T-helper 1 cell treated with Interleukin-12 subunit alpha and Interleukin-12 subunit beta and Interleukin-4 antibody, amounts not matched to agents 30 ng/mL and 1 ng/mL, for 36 hours (primary cell): ENCODE measurements at regions not wholly inside any gene's neighbourhood (a gene's known extent, or its start where the extent isn't known, plus 50 kb on each side); places are given as distances from the start of the nearest gene placed in this dataset.

Source experiments
- intact Hi-C: fragments of 100-400 bp; cut with micrococcal nuclease; formaldehyde crosslinking; loops from one replicate; pipeline ENCODE4 v1.15.1; 2024

DNA sequence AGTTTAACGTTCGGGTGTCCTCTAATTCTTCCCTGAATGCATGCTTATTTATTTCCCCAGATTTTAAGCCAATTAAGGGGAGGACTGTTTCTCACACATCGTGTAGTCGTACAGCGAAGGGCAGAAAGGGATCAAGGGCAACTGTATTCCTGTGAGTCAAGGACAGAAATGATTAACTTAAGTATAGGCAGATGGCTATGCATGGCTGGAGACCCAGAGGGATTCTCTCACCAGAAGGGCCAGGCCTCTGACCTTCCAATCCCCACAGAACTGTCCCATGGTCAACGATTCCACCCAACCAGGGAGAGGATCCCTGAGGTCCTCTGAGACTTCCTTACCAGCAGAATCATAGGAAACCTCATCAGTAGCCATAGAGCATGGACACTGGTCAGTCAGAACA lies 161.8 kb upstream of the MAP1B start:
- intact Hi-C loops: no loop called here

DNA sequence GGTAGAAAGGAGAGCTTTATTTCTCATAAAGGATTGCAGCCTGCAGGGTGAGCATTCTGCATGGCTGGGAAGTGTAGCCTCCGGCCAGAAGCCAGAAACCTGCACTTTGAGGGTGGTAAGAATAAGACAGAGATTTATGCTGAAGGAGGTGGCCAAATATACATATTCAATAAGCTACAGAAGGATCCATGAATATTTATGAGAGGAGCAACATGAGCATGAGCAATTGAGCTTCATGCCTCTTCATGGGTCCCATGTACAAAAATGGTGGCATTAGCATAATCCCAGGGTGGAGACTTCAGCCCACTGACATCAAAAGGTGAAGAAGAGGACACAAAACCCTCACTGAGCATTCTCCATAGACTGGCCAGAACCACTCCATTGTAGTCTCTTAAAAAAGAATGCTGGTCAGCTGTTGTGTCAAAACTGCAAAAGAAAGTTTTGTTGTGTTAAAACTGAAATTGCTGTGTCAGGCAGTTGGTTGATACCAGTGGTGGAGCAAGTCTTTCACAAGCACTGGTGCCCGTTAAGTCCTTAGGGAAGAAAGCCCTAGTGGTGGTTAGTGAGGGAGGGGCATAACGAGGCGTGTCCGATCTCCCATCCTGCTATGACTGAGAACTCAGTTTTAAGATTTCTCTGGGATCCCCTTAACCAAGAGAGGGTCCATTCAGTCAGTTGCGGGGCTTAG lies 160.8 kb upstream of the MAP1B start:
- intact Hi-C loops: no loop called here

DNA sequence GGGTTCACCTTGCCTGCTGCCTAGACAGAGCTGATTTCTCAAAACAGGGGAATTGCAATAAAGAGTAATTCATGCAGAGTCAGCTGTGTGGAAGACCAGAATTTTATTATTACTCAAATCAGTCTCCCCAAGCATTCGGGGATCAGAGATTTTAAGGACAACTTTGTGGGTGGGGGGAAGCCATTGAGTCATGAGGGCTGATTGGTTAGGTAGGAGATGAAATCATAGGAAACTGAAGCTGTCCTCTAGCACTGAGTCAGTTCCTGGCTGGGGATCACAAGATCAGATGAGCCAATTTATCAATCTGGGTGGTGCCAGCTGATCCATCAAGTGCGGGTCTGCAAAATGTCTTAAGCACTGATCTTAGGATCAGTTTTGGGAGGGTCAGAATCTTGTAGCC lies 159.1 kb upstream of the MAP1B start:
- intact Hi-C loops: no loop called here

DNA sequence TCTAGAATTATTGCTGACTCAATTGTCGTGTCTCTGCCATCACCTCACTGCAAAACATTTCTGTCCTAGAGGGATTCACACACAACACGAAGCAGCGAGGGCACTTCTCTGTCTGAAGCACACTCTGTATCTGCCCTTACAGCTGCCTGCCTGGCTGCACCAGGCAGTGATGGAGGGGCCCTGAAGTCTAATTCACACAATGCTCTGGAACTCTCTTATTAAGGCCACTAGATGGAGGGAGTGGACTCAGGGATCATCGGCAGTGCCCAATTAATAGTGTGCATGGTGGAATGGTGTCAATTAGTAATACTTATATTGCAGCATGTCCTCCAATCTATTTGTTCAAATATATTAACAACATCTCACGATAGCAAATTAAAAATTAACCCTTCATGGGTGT lies 157.5 kb upstream of the MAP1B start:
- intact Hi-C loops: no loop called here

DNA sequence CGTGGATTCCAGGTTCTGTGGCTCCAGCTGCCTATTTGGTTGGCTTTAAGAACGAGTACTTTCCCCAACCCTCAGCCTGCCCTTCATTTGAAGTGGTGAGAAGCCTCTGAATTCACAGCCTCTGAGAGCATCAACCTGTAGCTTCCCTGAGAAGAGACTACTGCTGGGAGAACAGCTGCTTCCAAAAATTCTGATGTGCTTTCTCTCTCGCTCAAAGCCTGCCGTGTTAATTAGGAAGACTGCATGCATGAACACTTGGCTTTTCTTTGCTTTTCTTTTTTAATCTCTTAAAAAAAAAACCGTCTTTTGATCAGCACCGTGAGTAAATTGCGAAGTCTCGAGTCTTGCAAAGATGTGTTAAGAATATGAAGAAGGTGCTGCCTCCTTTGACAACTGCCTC lies 153.4 kb upstream of the MAP1B start:
- intact Hi-C loops: no loop called here

DNA sequence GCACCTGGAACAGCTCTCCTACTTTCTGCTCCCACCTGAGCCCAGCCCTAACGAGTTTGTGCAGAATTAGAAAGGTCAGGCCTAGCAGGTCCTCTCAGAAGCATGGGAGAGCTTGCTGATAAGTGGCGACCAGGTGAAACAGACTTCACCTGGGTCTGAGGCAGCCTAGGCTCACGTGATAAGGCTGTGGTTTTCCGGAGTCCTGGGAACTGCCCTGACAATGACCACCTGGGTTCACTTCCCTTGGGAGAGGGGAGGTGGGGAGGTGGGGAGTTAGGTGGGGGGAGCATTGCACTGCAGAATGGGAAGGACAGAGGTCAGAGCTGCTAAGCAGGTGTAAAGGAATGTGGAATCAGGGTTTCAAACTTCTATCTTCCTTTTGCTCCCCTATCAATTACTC lies 152.9 kb upstream of the MAP1B start:
- intact Hi-C loops: no loop called here

DNA sequence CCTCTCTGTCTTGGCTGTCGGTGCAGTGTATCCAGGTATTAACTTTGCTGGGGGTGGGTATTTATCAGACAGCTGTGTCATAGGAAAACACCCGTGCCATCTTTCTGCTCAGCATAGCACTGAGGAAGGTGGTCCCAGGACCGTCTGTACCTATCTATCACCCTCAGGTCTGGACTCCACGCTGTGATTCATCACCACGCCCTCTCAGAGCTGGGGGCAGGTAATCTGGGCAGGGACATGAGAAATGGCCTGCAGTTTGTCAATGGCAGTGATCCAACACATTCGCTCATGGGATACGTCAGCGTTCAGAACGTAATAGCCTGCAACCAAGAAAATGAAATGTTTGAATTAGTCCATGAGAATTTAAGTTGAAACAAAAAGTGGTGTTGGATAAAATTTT lies 151.6 kb upstream of the MAP1B start:
- intact Hi-C loops: no loop called here

DNA sequence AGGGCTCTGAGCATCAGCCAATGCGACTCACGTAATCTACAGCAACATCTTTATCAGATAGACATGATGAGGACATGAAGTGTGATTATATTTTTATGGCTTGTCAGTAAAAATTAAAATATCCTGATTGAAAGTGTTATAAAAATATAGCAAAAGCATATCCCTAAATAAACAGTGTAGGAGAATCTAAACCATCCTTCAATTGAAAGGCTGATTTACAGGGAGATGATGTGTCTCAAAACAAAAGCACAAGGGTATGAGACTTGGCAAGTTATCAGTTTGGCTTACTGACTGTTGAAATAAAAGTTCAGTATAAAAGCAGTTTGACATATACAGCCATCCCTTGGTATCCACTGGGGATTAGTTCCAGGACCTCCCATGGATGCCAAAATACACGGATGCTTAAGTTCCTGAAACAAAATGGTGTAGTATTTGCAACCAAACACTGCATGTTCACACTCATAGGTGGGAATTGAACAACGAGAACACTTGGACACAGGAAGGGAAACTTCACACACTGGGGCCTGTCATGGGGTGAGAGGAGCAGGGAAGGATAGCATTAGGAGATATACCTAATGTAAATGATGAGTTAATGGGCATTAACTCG lies 149.9 kb upstream of the MAP1B start:
- intact Hi-C loops: no loop called here

DNA sequence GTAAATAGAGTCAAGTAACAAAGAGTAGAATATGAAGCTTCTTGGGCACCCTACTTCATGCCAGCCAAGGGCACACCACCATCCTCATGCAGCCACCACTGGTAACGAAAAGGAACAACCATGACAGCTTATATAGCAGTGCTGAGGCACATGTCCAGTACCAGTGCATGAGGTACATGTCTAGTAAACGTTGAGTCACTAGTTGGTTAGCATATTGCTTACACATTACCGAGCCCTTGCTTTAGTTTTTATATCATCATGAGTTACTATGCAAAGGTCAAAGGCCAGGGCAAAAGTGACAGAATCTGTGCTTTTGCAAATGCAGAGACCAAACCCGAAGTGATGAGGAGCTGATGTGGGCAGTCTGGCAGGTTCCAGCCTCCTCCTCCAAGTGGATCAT lies 147.1 kb upstream of the MAP1B start:
- intact Hi-C loops: no loop called here

DNA sequence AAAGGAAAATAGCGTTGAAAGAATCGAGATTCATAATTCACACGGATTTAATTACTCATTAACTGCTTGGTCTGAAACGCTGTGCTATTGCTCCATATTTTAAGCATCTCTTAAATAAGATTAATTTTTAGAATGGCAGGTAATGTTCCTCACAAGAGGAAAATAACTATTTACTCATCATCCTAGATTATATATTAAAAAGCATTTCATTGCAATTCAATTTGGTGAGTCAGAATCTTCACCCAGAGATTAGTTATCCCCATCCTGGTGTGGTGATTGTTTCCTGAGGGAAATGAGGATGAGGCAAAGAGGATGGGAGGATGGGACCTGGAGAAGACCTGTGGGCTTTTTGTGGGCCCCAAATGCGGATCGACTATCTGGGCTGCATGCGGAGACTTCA lies 145.5 kb upstream of the MAP1B start:
- intact Hi-C loops: no loop called here

DNA sequence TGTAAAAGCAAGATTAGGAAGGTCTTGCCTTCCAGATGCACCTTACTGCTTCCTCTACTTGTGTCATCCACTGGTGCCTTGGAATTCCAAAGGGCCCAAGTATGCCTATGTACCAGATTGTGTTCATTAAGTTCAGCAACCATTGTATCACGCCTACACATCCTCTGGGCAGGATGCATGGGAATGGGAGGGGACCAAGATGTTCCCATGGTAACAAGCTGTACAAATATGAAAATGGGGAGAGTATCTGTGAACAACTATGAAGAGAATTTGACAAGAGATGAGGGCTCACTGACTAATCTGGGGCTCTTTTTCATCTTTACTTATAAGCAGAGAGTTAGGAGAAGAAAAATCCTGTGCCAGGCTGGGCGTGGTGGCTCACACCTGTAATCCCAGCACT lies 137.8 kb upstream of the MAP1B start:
- intact Hi-C loops: no loop called here

DNA sequence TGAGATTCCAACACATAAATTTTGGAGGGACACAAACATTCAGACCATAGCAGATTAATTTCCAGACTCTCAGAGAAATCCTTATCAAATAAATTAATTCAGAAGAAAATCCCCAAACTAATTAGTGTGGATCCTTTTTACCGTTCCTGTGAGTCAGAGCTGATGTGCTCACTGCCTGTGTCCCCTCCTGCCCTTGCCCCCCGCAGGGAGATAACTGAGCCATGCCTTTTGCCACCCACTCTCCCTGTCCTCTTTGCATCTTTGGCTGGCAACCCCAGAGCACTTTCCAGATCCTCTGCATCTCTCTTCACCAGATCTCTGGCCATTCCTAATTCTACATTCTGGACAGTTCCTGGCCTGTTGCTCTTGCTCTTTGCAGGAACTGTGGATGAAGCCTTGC lies 135.4 kb upstream of the MAP1B start:
- intact Hi-C loops: no loop called here

DNA sequence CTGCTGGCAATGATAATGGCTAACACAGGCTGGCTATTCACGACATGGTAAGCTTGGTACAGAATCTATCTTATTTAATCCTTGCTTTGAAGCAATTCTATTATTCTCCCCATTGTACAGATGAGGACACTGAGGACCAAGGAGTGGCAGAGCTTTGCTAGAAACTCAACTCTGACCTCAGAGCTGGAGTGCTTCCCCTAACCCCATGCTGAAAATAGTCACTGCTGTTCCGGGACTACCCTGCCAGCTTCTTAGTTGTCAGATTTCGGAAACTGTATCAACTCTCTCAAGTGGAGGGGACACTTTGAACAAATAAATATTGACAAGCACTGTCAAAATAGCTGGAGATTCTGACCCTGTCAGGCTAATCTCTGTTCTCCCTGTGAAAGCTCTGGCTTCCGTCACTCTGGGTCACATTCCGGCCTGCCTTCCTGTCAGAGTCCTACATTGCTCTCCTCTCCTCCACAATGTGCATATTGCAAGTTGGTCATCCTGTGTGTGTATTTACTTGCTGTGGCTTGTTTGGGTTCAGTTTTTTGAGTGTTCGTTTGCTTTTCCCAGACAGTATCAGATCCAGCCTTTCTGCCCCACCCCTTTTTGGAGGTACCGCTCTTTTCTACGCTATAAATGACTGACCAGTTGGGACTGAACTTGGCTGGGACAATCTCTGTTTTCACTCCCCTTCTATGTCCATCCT lies 134.3 kb upstream of the MAP1B start:
- intact Hi-C loops: no loop called here

DNA sequence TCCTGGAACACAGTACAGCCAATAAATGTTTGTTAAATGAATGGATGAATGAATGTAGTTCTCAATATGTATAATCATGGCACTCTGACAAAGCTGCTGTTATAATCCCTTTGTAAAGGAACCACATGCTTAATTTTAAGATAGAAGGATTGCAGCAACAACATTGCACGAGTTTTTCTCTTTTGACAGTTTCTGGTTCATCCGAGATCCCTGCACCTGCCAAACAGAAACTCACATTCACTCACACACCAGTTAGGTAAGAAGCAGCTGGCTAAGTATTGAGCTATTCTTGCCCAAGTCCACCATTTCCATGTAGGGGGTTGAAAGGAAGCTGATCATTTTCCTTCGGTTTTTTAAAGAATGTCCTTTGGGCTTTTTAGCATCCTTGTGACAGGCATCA lies 133.7 kb upstream of the MAP1B start:
- intact Hi-C loops: no loop called here

DNA sequence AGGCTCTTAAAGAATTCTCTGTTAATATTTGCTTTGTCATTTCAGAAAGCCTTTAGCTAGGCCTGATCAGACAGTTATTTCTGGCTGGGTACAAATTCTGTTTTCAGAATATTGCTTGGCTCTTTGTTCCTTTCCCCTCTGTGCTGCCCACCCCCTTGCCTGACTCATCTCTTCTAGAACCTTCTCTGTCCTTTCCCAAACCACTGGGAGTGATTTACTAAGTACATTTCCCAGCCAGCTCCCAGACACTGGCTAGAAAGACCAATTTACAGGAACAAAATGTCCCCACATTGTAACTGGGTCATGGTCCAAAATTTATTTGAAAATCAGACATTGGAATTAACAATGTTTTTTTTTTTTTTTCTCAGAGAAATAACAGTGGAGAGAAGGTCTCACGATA lies 133.1 kb upstream of the MAP1B start:
- intact Hi-C loops: no loop called here

DNA sequence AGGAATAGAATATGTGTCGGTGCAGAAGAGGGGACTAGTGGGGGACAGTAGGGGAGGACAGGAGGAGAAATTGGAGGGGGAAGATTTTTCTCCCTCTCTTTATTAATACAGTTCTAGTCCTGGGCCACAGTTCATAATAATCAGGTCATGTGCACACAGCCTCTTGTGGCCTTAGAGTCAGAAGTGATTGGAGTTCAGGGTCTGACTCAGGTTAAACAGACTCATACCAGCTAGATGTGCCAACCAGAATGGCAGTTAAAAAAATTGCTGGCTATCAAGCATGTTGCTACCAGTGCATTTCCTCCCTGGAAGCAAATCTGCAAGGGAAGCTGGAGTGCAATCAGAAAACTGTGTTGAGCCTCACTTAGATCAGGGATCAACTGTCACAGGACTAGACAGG lies 132.7 kb upstream of the MAP1B start:
- intact Hi-C loops: no loop called here

DNA sequence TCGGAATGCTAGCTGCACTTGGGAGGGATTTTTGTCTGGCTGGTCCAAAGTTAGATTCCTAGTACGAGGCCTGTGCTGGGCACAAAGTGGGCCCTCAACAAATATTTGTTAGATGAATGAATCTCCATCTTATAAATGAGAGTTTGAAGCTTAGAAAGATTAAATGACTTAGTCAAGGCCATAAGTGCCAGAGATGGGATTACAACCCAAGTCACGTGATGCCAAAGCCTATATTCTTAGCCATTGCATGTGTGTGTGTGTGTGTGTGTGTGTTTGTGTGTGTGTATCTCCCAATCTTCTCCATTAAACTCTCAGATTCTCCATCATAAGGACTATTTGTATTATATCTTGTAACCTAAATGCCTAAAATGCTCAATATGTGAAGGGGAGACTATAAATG lies 130.8 kb upstream of the MAP1B start:
- intact Hi-C loops: no loop called here

DNA sequence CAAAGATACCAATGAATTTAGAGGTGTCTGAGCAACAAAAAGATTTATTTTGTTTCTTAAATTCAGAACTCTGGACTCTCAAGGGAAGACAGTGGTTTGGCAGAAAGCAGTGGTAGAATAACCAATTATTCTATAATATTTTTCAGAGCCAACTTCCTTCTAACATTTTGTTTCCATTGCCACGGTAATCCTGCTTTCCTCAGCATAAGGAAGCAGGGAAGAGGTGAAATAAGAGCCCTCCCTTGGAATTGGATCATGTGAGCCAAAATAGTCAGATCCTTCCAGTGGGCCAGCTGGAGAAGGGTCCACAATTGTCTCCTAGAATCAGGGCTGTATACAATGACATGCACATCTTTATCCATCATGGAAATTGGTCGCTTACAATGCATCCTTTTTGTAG lies 130.0 kb upstream of the MAP1B start:
- intact Hi-C loops: no loop called here

DNA sequence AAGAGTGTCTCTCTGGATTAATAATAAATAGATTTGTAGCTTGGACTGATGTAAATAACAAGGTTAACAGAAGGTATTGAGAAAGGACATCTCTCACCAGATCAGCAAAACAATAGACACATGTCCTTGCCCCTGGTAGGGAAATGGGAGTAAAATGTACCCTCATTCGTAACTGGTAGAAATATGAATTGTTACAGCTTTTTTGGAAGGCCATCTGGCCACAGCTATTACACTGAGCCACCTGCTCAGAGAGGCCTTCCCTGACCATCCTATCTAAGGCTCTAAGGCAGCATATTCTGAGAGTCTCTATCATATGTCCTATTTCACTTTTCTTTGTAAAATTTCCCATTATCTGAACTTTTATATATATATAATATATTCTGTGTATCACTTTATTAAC lies 129.1 kb upstream of the MAP1B start:
- intact Hi-C loops: no loop called here

DNA sequence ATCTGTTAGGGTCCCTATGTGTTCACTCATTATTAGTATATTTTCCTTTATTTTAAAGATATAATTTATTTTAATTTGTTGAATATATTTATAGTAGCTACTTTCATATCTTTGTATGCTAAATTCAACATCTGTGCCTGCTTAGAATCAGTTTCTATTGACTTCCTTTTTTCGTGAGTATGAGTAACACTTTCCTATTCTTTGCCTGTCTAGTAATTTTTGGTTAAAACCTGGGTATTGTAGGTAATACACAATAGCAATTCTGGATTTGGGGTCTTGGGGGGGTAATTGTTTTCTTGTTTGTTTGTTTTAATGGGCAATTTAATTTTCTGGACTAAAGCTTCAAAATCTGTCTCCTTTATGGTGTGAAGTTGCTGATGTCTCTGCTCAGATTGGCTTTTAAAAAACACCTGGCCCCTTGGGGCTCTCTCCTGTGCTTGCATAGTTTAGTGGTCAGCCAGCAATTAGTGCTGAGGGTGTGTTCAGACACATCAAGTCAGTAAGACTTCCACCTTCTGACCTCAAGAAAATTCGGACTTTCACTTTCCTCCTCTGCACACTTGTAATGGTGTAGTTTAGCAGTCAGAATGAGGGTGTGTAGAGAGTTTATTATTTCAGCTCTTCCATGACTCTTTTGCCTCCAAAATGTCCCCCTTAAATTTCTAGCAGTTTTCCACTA lies 124.4 kb upstream of the MAP1B start:
- intact Hi-C loops: no loop called here

DNA sequence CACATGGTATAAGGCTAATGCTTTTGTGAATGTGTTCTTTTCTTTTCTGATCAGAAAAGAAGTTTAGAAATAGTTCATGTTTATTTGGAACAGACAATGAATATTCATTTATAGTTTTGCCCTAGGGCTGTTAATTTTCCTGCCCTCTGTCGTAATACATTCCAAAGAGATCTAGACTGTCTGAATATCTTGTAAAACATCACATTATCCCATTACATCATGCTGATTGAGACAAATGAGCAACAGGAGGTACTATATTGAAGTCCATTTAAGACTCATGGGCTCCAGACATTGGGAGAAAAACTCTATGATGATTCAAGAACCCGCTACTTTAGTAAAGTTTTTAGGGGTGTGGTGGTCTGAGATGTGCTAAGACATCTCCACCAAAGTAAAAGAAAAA lies 121.2 kb upstream of the MAP1B start:
- intact Hi-C loops: no loop called here

DNA sequence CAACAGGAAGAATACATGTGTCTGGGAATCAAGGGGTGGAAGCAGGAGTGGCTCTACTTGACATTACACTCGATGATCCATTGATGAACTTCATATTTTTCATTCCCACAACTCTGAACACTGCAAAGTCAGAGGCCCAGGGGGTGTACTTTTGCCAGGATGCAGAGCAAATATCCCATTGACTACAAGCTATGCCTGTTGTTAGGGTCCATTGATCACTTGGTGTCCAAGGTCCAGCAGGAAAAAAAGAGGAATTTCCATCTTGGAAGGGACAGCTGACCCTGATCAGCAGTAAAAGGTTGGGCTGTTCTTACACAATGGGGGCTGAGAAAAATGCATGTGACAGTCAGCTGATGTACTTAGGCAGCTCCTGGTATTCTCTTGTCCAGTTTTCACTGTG lies 118.5 kb upstream of the MAP1B start:
- intact Hi-C loops: no loop called here

DNA sequence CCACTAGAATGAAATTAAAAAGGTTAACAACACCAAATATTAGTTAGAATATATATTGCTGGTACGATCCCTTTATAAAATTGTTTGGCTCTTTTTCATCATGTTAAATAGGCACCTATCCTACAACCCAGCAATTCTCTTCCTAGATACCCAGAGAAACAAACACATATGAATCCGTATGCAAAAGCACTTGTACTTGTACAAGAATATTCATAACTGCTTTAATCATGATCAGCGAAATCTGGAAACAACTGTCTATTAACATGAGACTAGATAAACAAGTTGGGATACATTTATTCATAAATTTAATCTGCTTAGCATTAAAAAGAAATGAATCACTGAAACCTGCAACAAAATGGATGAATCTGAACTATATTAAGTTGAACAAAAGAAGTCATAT lies 113.7 kb upstream of the MAP1B start:
- intact Hi-C loops: no loop called here
